Ishikawa (cell line): ENCODE measurements at regions not wholly inside any gene's neighbourhood (a gene's known extent, or its start where the extent isn't known, plus 50 kb on each side); places are given as distances from the start of the nearest gene placed in this dataset.

Experiments used
- EP300 ChIP-seq: IDR thresholded peaks from 2 replicates; pipeline ENCODE4 v1.6.1; 2012; ENCODE audit warnings: borderline replicate concordance
- FOXM1 ChIP-seq: IDR thresholded peaks from 2 replicates; pipeline ENCODE4 v1.6.1; 2012; ENCODE audit warnings: low read depth, borderline replicate concordance
- RAD21 ChIP-seq: IDR thresholded peaks from 2 replicates; pipeline ENCODE4 v1.6.1; 2012; ENCODE audit warnings: low read depth
- TAF1 ChIP-seq: IDR thresholded peaks from 2 replicates; pipeline ENCODE4 v1.6.1; 2012; ENCODE audit warnings: low read depth, mild to moderate bottlenecking
- TCF12 ChIP-seq: IDR thresholded peaks from 2 replicates; pipeline ENCODE4 v1.6.1; 2012; ENCODE audit warnings: low read depth
- TEAD4 ChIP-seq: IDR thresholded peaks from 2 replicates; pipeline ENCODE4 v1.6.1; 2012
- USF1 ChIP-seq: IDR thresholded peaks from 2 replicates; pipeline ENCODE4 v1.6.1; 2012
- YY1 ChIP-seq: IDR thresholded peaks from 2 replicates; pipeline ENCODE4 v1.6.1; 2012; ENCODE audit warnings: low read depth
- TF ChIP-seq, protein P1 (sequence below): IDR thresholded peaks from 2 replicates; pipeline ENCODE4 v1.6.1; 2012

- TF ChIP-seq YY1 (no peak), FOXM1 (no peak), TCF12 (no peak), EP300 (no peak), TEAD4 (no peak), RAD21 (no peak), USF1 (no peak), TAF1 (no peak)
- TF ChIP-seq, protein P1, sequence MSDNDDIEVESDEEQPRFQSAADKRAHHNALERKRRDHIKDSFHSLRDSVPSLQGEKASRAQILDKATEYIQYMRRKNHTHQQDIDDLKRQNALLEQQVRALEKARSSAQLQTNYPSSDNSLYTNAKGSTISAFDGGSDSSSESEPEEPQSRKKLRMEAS: no peak
Measured at GRCh38 chr10:124220971-124221355, 127.6 kb upstream of the CHST15 start.
